PC-3 (cell line): ENCODE measurements at regions not wholly inside any gene's neighbourhood (a gene's known extent, or its start where the extent isn't known, plus 50 kb on each side); places are given as distances from the start of the nearest gene placed in this dataset.

Experiments used
- EZH2 ChIP-seq: fragments of 300-600 bp; sonication (generic); IDR thresholded peaks from one replicate; pipeline ENCODE4 v1.6.1; 2017; ENCODE audit warnings: antibody characterized with exemption, mild to moderate bottlenecking, low read length; ENCODE audit not compliant: unreplicated experiment
- EZH2phosphoT487 ChIP-seq: fragments of 300-600 bp; sonication (generic); IDR thresholded peaks from 2 replicates; pipeline ENCODE4 v1.6.1; 2018; ENCODE audit warnings: mild to moderate bottlenecking, antibody characterized with exemption, low read length, borderline replicate concordance
- TF ChIP-seq, protein P1 (sequence below): fragments of 300-600 bp; sonication (generic); conservative IDR thresholded peaks from 2 replicates; pipeline ENCODE4 v1.5.1; 2017; ENCODE audit warnings: antibody characterized with exemption, low read depth, mild to moderate bottlenecking, low read length

GRCh38 chr9:115599898-115600297 is 481.9 kb upstream of the TNC start:
- TF ChIP-seq EZH2 (no peak), EZH2phosphoT487 (no peak)
- TF ChIP-seq, protein P1, sequence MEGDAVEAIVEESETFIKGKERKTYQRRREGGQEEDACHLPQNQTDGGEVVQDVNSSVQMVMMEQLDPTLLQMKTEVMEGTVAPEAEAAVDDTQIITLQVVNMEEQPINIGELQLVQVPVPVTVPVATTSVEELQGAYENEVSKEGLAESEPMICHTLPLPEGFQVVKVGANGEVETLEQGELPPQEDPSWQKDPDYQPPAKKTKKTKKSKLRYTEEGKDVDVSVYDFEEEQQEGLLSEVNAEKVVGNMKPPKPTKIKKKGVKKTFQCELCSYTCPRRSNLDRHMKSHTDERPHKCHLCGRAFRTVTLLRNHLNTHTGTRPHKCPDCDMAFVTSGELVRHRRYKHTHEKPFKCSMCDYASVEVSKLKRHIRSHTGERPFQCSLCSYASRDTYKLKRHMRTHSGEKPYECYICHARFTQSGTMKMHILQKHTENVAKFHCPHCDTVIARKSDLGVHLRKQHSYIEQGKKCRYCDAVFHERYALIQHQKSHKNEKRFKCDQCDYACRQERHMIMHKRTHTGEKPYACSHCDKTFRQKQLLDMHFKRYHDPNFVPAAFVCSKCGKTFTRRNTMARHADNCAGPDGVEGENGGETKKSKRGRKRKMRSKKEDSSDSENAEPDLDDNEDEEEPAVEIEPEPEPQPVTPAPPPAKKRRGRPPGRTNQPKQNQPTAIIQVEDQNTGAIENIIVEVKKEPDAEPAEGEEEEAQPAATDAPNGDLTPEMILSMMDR = no peak
